GM21390 (cell line): ENCODE measurements at regions not wholly inside any gene's neighbourhood (a gene's known extent, or its start where the extent isn't known, plus 50 kb on each side); places are given as distances from the start of the nearest gene placed in this dataset.

ENCODE experiments used
- ATAC-seq: cut with Tn5 transposase; IDR thresholded peaks from one replicate; pipeline ENCODE4 v1.9.1; 2021; ENCODE audit not compliant: unreplicated experiment

- ATAC-seq, result no peak
These were observed 748.0 kb downstream of the PCDH18 start for GRCh38 chr4:136784326-136784725.

GRCh38 chr4:136769717-136770116 lies 762.6 kb downstream of the PCDH18 start:
- ATAC-seq, result no peak

- ATAC-seq, result no peak
These were observed 763.4 kb downstream of the PCDH18 start for GRCh38 chr4:136768925-136769275.

DNA sequence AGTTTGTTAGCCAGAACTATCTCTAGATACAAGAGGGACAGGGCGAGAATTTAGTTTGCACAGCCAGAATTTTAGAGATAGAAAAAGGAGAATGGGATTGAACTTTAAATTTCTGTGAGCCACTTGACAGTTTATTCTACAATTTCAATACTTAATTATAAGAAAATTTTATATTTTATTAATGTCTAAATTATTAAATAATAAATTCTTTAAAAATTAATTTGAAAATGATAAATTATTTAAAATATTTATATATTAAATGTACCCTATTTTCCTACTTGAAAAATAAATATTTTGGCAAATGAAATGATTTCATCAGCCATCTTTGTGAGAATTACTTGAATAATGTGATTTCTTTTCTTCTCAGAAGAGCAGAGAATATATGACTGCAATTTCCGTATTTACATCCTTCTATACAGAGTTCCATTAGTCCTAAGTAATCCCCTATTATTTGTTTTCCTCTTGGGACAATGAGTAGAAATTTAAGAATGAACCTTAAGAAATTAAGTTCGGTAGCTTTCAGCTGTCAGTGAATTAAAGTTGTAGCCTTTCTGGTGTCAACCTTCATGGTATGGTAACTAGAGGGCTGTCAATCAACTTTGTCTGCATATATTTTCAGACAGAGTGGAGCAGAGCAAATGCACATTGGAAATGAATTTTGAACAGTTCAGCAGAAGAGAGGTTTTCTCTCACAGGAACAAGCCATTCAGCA lies 763.9 kb downstream of the PCDH18 start:
- ATAC-seq, result no peak

DNA sequence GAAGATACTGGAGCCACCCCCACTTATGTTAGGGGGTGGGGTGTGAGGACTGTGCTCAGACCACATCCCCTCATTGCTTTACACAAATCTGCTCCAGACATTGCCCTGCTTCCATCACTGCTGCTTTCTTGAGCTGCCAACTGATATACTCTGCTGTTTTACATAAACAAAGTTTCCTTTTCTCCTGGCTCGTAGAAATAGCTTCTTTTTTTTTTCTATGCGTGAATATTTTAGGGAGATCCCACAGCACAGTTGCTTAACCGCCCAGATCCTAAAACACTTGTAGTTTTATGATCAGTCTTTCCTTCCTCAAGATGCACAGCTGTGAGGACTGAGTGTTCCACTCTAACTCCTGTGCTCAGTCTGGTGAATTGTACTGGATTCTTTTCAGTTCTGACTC lies 768.4 kb downstream of the PCDH18 start:
- no peak for ATAC-seq

- ATAC-seq, result no peak
These were observed 776.8 kb downstream of the PCDH18 start for GRCh38 chr4:136755531-136755916.

- ATAC-seq, result no peak
These were observed 777.3 kb downstream of the PCDH18 start for GRCh38 chr4:136754810-136755530.

DNA sequence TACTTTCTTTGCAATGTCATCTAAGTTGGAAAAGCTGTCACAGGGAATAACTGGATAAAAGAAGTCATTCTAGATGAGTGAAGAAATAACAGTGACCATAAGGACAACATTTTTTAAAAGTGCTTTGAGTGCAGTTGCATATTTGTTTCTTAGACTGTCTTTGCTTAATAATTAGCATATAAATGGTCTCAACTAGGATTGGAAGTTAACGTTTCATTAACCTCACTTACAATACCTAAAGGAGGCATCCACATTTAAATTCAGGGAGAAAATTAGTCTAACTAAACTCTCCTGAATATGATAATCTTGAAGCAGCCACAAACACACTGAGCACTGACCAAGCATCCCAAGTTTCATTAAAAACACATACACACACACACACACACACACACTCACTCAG lies 780.7 kb downstream of the PCDH18 start:
- no peak for ATAC-seq

- ATAC-seq, result no peak
These were observed 781.4 kb downstream of the PCDH18 start for GRCh38 chr4:136750897-136751296.

DNA sequence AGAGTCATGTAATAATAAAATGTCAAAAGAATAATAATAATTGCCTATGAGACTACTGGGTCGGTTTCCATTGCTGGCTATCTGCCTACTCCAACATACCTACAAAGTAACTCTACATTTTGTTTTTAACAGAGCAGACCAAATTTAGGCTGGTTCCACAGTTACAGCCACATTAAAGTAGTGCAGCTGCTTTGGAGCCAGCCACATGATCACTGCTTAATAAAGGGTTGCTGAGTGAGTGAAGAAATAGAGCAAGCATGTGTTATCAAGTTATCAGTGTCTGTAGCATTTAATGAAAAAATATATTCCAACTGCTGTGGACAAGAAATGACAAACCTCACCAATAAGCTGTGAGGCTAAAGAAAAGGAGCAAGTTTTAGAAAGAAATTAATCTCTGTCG lies 782.3 kb downstream of the PCDH18 start:
- no peak for ATAC-seq

- ATAC-seq, result no peak
These were observed 783.5 kb downstream of the PCDH18 start for GRCh38 chr4:136748773-136749172.

DNA sequence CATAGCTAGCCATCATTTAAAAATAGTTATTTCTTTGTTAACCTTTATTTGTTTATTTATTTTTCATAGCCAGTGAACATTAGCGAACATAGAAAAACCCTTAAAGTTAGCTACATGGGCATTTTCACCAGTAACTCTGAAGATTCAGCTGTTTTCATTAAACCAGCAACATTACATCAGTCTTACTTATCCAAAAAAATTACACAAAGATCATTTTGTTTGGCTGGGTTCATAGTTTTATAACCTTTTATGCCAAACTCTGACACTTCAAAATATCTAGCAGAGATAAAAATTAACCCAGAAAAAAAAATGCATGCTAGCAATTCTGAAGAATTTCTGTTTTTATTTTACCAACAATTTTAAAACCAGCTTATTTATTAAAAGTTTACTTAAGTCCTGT lies 784.1 kb downstream of the PCDH18 start:
- no peak for ATAC-seq

DNA sequence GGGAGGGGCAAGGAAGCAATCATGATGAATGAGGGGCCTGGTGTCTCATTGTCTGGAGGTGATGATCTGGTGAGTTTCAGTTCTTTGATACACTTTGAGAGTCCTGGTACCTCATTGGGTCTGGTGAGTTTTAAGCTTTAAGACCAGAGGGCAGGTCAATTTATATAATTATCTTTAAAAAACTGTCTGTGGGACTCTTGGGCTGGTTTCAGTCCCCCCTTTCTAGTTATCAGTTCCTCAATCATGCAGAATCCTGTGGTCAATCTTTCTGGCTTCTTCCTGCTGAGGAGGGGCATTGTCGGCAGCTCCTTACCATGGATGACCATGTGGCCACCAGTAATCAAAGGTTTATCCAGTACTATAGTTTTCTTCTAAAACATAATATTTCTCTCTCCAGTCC lies 789.1 kb downstream of the PCDH18 start:
- ATAC-seq, result no peak

GRCh38 chr4:136742333-136742732 lies 790.0 kb downstream of the PCDH18 start:
- no peak for ATAC-seq

DNA sequence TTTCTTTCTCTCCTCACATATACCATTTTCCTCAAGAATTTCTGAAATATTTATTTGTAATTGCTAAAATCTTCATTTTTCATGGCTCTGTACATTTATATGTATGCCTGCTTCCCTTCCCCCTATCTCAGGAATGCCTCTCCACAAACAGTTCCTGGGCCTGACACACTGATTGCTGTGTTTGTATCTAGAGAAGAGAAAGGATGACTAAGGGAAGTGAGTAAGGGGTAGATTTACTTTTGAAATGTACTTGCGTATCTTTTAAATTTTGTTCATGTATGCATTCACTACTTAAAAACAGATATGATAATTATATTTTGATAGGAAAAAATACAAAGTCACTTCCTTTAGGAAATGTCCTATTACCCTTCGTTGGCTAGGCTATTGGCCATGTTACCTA lies 790.8 kb downstream of the PCDH18 start:
- ATAC-seq, result no peak

DNA sequence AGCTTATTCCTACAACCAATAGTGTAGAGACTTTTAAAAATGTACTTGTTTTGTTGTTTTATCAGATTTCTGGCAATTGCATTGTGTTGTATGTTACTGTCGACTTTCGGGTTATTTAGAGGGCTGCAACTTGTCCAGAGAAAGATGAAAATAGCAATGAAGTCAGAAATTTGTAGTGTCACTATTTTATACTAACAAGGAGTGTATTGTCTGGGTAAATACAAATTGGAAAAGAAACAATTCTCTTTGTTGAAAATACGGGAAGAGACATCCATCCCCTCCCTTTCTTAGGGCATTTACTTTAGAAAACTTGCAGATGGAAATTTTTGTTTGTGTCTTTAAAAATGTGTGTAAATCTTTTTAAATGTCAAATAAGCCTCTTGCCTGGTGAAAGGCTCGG lies 792.0 kb downstream of the PCDH18 start:
- ATAC-seq, result no peak

DNA sequence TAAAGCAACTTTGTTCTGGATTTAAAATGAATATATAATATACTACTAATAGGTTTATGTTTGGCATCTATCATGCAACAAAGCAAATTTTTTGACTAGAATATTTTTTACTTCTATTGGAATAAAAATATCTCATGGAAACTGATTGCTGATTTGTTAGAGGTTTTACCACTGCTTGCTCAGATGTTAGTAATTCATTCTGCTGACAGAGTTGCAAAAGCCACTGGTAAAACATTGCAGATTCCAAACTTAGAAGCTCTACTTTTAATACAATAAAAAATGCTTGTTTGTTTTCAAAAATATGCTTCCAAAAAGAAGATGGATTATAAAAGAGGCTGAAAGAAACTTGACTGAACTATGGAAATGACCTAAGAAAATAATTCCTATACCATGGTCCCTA lies 795.2 kb downstream of the PCDH18 start:
- ATAC-seq, result no peak

DNA sequence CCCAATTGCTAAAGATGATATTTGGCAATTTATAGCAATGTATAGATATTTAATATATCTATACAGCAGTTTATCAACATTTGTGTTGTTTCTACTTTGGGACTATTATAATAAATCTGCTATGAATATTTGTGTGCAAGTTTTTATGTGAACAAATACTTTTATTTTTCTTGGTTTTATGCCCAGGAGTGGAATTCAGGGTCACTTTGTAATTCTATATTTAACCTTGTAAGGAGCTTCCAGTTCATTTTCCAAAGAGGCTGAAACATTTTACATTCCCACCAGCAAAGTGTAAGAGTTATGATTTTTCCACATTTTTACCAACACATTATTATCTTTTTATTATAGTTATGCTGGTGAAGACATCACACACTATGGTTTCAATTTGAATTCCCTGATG lies 801.3 kb downstream of the PCDH18 start:
- ATAC-seq, result no peak

DNA sequence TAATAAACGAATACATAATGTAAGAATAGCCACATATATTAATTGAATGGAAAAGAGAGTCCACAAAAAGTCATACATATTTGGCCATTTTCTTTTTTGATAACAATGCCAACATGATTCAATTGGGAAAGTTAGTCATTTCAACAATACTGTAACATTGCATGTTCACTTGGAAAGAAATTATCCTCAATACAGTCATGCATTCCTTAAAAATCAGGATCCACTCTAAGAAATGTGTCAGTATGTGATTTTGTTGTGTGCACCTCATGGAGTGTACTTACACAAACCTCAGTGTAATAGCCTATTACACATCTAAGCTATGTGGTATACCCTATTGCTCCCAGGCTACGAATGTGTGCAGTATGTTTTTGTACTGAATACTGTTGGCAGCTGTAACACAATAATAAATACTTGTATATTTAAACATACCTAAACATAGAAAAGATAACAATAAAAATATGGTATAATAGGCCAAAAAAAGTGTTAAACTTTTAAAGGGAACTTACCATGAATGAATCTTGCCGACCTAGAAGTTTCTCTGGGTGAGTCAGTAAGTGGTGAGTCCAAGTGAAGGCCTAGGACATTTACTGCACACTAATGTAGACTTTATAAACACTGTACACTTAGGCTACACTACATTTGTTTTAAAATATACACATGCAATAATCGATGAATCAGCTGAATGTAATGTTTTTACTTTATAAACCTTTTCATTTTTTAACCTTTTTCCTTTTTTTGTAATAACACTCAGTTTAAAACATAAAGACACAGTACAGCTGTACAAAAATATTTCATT lies 806.8 kb downstream of the PCDH18 start:
- no peak for ATAC-seq

- peak; percentile 54 for ATAC-seq
These were observed 819.2 kb downstream of the PCDH18 start for GRCh38 chr4:136713140-136713539.

DNA sequence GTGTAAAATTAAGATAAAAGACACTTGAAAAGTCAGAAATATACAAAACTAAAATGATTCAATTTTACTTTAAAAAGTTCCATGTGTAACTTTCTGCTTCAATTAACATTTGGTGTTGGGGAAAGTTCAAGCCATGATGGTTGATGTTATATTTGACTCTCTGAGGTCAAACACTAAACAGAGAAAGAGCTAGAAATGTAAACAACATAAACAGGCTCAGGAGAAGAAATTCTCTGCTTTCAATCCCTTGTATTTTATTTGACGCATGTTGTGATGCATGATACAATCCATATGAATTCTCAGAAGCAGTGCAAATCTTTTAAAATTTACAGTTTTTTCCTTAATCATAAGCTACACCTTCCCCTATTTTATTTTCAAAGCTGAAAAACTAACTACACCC lies 822.4 kb downstream of the PCDH18 start:
- no peak for ATAC-seq

DNA sequence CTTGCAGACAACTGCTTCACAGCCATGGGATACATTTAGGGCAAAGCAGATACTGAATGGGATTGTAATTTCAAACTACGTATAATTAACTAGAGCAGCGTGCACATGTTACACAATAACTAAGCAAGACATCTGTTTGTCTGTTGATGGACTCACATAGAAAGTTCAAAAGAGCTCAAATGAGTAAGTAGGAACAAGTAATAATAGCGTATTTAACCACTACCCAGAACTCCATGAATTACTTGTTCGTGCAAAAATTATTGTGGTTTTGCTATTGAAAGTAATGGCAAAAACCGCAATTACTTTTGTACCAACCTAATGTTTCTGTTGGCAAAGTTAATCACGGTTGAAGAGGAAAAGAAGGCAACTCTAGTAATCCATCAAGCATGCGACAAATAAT lies 825.4 kb downstream of the PCDH18 start:
- no peak for ATAC-seq
